ENCODE measurements at regions not wholly inside any gene's neighbourhood (a gene's known extent, or its start where the extent isn't known, plus 50 kb on each side); places are given as distances from the start of the nearest gene placed in this dataset.

DNA sequence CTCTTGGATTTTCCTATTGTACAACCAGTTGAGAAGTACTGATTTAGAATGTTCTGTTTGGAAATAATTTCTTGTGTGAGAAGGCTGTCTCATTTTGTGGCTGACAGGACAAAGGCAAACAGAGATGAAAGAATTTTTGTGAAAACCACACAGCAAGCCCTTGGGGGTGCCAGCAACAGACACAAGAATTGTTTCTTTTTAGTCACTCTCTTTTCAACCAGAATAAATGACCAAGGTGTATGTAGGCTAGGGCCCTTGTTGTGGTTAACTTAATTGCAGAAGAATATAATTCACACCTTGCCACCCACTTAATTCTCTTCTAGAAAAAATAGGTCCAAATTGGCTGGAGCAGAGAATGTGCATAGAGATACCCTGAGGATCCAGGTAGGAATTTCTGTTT lies 329.4 kb upstream of the TBC1D5 start:
- no peak for DNase-seq

DNA sequence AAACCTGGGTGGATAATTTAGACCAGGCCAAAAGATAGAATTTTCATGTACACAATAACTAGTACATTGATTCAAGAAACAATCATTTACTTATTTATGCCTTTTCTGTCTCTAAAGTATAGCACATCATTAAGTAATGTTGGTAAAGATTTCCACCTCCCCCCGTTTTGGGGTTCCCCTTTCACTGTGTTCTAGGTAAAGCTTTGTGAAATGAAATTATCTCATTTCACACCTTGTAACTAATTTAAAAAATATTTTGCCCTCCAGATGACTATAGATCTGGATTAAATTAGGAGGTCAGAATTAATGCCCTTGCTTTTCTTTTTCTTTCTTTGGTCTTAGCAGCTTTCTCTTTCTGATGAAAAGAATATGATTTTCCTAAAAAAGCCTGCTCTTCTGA lies 328.5 kb upstream of the TBC1D5 start:
- no peak for DNase-seq

- DNase-seq, result no peak
Measured at GRCh38 chr3:18070231-18070630, 327.8 kb upstream of the TBC1D5 start.

DNA sequence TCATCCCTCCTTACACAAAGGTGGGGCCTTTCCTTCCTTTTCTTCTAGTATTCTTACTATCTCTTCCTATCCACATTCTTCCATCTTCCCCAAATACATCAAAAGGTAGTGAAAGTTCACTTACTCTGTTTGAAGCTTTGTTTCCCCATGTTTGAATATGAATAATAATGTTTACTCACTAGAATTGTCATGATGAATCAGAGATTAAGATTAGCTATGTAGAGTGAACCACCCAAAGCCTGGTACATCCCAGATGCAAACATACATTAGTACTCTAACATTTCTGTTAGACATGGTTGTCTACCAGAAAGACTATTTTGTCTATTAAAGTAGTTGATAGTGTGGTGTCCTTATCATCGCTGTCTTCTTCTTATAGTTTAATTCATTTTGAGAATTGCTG lies 327.1 kb upstream of the TBC1D5 start:
- no peak for DNase-seq

- no peak for DNase-seq
Measured at GRCh38 chr3:18066899-18067582, 324.6 kb upstream of the TBC1D5 start.

DNA sequence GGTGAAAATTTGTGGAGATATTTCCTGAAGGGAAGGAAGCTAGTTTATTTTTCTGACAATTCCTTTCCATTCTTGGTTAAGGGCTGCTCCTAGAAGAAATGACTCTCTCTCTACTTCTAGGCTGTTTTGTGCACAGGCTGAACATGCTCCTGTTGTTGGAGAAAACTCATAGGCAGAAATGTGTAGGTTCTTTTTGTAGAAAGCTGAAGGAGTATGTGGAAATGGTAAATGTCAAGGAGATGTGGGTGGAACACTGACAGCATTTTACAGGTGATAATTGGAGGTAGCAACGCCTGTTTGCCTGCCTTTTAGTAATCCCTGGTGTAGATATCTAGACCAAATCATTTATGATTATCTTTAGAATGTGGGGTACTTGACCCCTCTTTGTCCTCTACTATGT lies 322.2 kb upstream of the TBC1D5 start:
- DNase-seq, result no peak

- no peak for DNase-seq
Measured at GRCh38 chr3:18062657-18063025, 320.2 kb upstream of the TBC1D5 start.

DNA sequence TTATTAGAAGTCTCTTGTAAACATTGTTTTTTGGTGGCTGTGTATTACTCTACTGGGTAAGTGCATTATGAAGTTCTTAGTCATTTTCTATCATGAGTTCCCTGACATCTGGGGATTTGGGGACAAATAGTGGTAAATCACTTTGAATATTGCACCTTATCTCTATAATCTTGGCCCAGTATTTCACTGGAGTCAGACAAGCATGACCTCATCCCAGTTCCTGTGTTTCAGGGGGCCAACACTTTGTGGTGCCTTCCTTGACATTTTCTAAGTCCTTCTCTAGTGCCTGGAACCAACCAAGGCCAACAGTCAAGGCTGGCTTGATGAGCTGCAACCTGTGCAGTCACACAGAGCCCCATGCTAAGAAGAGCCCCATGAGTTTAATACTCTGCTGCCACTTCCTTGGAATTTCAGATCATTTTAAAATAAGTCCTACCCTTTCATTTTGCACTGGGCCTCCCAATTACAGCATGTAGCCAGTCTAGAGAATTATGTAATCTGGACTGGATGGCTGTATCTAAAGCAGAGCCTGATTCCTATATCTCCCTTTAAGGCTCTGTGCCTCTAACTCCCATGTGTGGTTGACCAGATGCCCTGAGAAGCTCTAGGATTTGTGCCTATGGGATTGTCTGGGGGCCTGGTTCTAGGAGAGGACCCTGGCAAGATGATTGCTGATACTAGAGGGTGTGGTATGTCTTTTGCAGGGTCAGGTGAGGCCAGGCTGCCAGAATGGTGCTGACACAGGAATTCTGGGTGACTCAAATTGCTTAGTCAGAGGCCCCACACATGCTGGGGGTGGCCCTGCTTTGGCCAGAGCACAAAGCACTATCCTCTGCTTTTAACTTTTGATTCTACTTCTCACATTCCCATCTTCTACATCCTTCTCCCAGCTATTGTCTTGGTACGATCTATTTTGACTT lies 319.6 kb upstream of the TBC1D5 start:
- DNase-seq, result no peak

GRCh38 chr3:18058666-18059065 lies 316.2 kb upstream of the TBC1D5 start:
- no peak for DNase-seq

DNA sequence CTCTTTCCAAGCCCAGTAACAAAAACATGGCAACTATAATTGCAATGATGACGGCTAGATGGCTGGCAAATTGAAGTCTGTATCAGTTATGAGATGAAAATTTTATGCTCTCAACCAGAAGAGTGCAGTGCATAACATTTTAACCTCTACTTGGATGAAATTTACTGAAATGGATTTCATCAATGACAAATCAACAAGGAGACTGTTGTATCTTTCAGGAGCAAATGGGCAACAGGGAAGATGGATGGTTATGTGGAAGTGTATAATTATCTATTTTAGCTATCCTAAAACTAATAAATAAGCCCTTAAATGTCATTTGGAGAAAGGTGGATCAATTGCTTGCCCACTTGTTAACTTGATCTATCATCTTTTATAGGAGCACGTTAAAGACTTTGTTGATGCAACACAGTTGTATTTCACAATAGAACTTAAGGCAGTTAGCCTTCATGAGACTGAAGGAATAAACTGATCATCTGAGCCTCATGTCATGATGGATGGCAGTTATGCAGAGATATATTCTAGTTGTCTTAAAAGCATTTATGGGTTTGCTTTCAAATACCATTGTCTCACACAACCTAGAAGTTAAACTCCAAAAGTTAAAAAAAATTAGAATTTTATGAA lies 315.1 kb upstream of the TBC1D5 start:
- no peak for DNase-seq

DNA sequence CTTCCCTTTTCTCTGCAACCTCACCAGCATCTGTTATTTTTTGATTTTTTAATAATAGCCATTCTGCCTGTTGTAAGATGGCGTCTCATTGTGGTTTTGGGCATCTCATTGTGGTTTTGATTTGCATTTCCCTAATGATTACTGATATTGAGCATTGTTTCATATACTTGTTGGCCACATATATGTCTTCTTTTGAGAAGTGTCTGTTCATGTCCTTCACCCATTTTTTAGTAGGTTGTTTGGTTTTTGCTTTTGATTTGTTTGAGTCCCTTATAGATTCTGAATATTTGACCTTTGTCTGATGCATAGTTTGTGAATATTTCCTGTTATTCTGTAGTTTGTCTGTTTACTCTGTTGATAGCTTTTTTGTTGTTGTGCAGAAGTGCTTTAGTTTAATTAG lies 312.2 kb upstream of the TBC1D5 start:
- DNase-seq, result no peak

DNA sequence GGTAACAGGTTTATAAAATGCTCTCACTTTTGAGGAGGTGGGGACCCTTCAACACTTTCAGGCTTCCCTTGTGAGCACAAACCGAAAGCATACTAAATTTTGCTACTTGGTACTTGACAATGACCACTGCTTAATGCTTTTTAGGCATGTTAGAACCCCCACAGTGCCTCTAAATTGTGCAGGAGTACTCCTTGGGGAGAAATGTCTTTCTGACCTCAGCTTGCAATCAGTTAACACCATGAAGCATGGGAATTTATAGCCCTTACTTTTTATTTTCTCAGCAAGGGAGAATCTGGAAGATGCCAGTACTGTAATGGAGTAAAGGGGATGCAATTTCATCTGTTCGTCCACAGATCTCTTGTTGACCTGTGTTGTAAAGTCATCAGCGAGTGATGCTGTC lies 308.9 kb upstream of the TBC1D5 start:
- DNase-seq, result no peak

DNA sequence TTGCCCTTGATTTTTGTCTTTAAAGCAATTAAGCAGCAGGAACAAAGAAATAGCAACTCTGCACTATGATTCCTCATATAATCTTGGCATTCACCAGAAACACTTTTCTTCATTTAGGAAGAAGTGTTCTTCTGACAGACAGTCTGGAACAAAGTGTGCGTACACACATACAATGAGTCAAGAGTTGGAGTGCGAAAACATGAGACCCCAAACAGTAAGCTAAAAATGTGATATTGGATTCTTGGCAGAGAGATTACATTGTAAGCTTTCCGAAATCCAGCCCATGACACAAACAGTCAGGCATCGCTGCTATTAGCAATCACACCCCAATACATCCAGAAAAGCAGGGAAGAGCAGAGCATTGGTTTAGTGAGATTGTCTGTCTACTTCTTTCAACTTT lies 306.7 kb upstream of the TBC1D5 start:
- no peak for DNase-seq

DNA sequence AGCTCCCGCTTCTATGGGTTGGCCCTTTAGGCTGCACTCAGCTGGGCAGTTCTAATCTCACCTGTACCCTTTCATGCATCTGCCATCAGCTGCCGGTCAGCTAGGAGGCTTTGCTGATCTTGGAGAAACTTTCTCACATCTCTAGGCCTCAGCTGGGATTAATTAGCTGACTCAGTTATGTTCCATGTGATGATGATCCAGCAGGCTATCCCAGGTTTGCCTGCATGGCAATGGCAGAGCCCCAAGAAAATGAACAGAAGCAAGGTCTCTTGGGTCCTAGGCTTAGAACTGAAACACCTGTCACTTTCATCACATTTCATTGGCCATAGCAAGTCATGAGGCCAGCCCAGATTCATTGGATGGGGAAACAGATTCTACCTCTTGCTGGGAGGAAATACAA lies 304.6 kb upstream of the TBC1D5 start:
- DNase-seq, result no peak

GRCh38 chr3:18046131-18046915 lies 303.9 kb upstream of the TBC1D5 start:
- no peak for DNase-seq

DNA sequence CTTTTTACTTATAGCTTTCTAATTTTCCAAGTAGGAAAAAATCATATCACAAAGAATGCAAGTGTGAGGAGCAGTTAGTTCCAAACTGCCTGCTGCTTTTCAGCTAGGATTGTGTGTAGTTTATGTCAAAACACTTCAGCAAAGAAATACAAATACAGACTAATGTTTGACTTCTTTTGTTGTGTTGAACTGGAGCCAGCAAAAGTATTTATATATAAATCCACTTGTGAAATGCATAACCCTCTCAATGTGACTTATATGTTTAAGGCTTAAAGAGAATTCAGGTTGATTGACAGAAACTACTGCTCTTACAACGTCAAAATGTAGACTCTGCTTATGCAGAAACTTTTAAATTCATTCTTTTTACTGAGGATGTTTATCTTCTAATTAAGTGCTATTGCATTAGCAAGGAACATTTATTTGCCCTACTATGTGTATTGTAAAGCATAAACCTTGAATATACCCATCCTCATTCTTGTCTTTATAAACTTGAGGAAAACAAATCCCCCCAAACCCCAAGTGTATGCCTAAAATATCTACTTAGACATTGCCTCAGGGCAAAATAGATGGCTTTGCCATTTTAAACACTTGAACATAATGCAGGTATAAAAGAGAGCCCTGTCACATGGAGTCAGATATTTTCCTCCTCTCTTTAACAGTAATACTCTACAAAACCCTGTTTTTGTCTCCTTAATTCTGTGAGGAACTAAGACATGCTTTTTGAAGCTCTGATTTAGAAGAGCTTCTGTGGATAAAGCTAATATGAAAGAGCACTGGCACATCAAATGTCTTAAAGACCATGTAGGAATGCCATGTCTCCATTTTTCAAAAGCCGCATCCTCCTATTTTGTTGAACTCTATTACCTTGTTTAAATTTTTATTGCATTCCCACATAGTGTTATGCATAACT lies 302.8 kb upstream of the TBC1D5 start:
- DNase-seq, result no peak

- DNase-seq, result no peak
Measured at GRCh38 chr3:18044191-18044590, 301.8 kb upstream of the TBC1D5 start.

DNA sequence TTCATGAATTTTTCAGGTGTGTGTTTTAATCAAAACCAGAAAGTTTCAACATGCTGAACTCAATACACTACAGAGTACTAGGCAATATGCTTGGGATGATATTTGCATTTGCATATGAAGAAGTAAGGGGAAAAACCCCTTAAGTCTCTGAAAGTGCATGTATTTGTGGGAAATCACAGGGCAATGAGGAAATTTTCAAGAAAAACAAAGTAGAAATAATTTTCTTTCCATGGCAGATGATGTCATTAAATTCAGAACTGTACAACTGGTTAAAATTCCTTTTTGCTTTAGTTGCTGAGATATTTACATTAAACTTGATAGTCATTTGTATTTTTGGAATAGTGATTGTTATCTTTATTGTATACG lies 294.0 kb upstream of the TBC1D5 start:
- no peak for DNase-seq

GRCh38 chr3:18035641-18036449 lies 293.4 kb upstream of the TBC1D5 start:
- DNase-seq, result no peak

DNA sequence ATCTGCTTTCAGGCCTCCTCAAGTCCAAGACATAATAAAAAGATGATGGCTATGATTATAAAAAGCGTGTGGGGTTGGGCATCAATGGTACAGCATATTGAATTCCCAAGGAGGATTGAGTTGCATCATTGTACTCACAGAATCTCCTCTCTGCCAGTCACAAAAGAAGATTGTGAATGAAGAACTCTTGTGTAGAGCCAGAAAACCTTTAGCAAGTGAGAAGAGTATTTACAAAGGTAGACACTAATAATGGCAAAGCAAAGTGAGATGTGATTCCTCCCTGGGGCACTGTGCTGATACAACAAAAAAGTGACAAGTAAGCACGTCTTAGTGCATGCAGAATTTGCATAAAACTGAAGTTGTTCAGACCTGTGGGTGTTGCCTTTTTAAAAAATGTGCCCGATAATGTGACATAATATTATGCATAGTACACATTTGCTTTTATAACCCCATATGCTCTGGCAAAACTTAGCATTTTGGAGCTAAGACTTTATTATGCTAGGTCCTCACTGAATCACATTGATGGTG lies 291.2 kb upstream of the TBC1D5 start:
- DNase-seq, result no peak

GRCh38 chr3:18030371-18030870 lies 288.0 kb upstream of the TBC1D5 start:
- no peak for DNase-seq
